ENCODE measurements at regions not wholly inside any gene's neighbourhood (a gene's known extent, or its start where the extent isn't known, plus 50 kb on each side); places are given as distances from the start of the nearest gene placed in this dataset.

- TF ChIP-seq, protein P1, sequence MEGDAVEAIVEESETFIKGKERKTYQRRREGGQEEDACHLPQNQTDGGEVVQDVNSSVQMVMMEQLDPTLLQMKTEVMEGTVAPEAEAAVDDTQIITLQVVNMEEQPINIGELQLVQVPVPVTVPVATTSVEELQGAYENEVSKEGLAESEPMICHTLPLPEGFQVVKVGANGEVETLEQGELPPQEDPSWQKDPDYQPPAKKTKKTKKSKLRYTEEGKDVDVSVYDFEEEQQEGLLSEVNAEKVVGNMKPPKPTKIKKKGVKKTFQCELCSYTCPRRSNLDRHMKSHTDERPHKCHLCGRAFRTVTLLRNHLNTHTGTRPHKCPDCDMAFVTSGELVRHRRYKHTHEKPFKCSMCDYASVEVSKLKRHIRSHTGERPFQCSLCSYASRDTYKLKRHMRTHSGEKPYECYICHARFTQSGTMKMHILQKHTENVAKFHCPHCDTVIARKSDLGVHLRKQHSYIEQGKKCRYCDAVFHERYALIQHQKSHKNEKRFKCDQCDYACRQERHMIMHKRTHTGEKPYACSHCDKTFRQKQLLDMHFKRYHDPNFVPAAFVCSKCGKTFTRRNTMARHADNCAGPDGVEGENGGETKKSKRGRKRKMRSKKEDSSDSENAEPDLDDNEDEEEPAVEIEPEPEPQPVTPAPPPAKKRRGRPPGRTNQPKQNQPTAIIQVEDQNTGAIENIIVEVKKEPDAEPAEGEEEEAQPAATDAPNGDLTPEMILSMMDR (optimal IDR thresholded peaks at IDR 0.05 in 1 of 3, IDR thresholded peaks at IDR 0.05 in 1 of 3, conservative IDR thresholded peaks at IDR 0.05 in 1 of 3; ENCODE audit: extremely low read depth in 1 of 3, insufficient read depth in 2 of 3, low read length in 3 of 3): no peak
- no peak for TF ChIP-seq EZH2 (IDR thresholded peaks at IDR 0.05; ENCODE audit: low read length)
These were observed 252.4 kb upstream of the DAPK1 start for GRCh38 chr9:87245271-87245670.
